Endothelial cell of umbilical vein (primary cell): ENCODE measurements at regions not wholly inside any gene's neighbourhood (a gene's known extent, or its start where the extent isn't known, plus 50 kb on each side); places are given as distances from the start of the nearest gene placed in this dataset.

ENCODE experiments used
- BruUV-seq: library from RNA; stranded (reverse); fragments of 400-500 nt; replicated peaks from 2 replicates; lab custom pipeline; 2021; lab: Mats Ljungman, UMichigan
- CTCF ChIA-PET: fragments of 300-600, 350-600 bp; sonication (Branson Sonifier 250); formaldehyde crosslinking; loops from one replicate; lab custom pipeline; 2021; ENCODE audit warnings: antibody characterized with exemption, inconsistent platforms; lab: Charles Lee
- POLR2A ChIA-PET: fragments of 300-600, 350-600 bp; sonication (Branson Sonifier 250); formaldehyde crosslinking; loops from one replicate; lab custom pipeline; 2021; ENCODE audit warnings: antibody characterized with exemption, inconsistent platforms; lab: Charles Lee
- DNase-seq: peaks from one replicate; pipeline ENCODE4 v3.0.0-alpha.2; 2011; ENCODE audit warnings: low read depth, low spot score
- FAIRE-seq: peaks from 2 replicates; lab custom pipeline; 2011; peaks lifted over from hg19 to GRCh38; lab: Jason Lieb, UNC
- H2AFZ ChIP-seq: 2 replicates; pipeline ENCODE4 v1.6.0; 2012; ENCODE audit warnings: low read depth, low read length, control low read depth, inconsistent platforms
- H3K27ac ChIP-seq: 2 replicates; pipeline ENCODE4 v1.5.1; 2011; ENCODE audit warnings: low read depth, mild to moderate bottlenecking, control low read depth, low read length, moderate library complexity; ENCODE audit not compliant: insufficient read depth
- H3K27me3 ChIP-seq, 2 experiments: 2 replicates each; pipeline versions ENCODE4 v1.6.0 to v1.6.1; 2011; ENCODE audit warnings: low read length in 2 of 2, mixed read lengths in 1 of 2; ENCODE audit not compliant: control insufficient read depth in 2 of 2, insufficient read depth in 2 of 2
- H3K36me3 ChIP-seq, 2 experiments: 2 replicates in 1 of 2; 3 replicates in 1 of 2; pipeline ENCODE4 v1.5.1; 2011; ENCODE audit warnings: low read length in 2 of 2, mild to moderate bottlenecking in 1 of 2, moderate library complexity in 1 of 2; ENCODE audit not compliant: control insufficient read depth in 2 of 2, insufficient read depth in 2 of 2; ENCODE audit errors: extremely low read depth in 1 of 2
- H3K4me1 ChIP-seq: 3 replicates; pipeline ENCODE4 v1.5.1; 2011; ENCODE audit warnings: mild to moderate bottlenecking, low read length; ENCODE audit not compliant: control insufficient read depth, insufficient read depth; ENCODE audit errors: extremely low read depth
- H3K4me2 ChIP-seq: 2 replicates; pipeline ENCODE4 v1.6.1; 2011; ENCODE audit warnings: low read length, control low read depth, mixed read lengths; ENCODE audit not compliant: insufficient read depth
- H3K4me3 ChIP-seq, 3 experiments: fragments of 200-600 bp in 1 of 3; sonication (generic), shearing (Covaris generic) in 1 of 3; replicated peaks in 1 of 3; 2 replicates each; pipeline ENCODE4 v1.5.1; 2011 to 2016; ENCODE audit warnings: control low read depth in 3 of 3, low read length in 3 of 3, mild to moderate bottlenecking in 2 of 3, inconsistent platforms in 1 of 3, low read depth in 1 of 3, moderate library complexity in 1 of 3; ENCODE audit not compliant: insufficient read depth in 1 of 3
- H3K79me2 ChIP-seq: 2 replicates; pipeline ENCODE4 v1.6.0; 2012; ENCODE audit warnings: low read length, inconsistent platforms; ENCODE audit not compliant: control insufficient read depth, insufficient read depth
- H3K9ac ChIP-seq: replicated peaks from 2 replicates; pipeline ENCODE3; 2011; ENCODE audit warnings: low read length, control low read depth; ENCODE audit not compliant: insufficient read depth; ENCODE audit errors: extremely low read depth
- H3K9me1 ChIP-seq: replicated peaks from 3 replicates; pipeline ENCODE4 v1.6.0; 2011; ENCODE audit warnings: mild to moderate bottlenecking, low read length; ENCODE audit not compliant: control insufficient read depth, insufficient read depth; ENCODE audit errors: extremely low read depth
- H3K9me3 ChIP-seq: replicated peaks from 2 replicates; pipeline ENCODE4 v1.5.1; 2012; ENCODE audit warnings: low read length, inconsistent platforms; ENCODE audit not compliant: control insufficient read depth, insufficient read depth
- H4K20me1 ChIP-seq: replicated peaks from 2 replicates; pipeline ENCODE3; 2011; ENCODE audit warnings: mild to moderate bottlenecking, low read length; ENCODE audit not compliant: control insufficient read depth, insufficient read depth; ENCODE audit errors: extremely low read depth
- CTCF ChIP-seq, 2 donors: IDR thresholded peaks; 1 replicate in 1 of 2; 2 replicates in 1 of 2; pipeline ENCODE4 v1.5.1; 2011; ENCODE audit warnings: low read length in 2 of 2, mild to moderate bottlenecking in 2 of 2, moderate library complexity in 2 of 2, control low read depth in 1 of 2, inconsistent platforms in 1 of 2, low read depth in 1 of 2; ENCODE audit not compliant: insufficient read depth in 1 of 2; ENCODE audit errors: extremely low read depth in 1 of 2
- EZH2 ChIP-seq: IDR thresholded peaks from 2 replicates; pipeline ENCODE4 v1.6.1; 2012; ENCODE audit warnings: borderline replicate concordance, low read depth, mild to moderate bottlenecking, moderate library complexity, low read length, inconsistent platforms; ENCODE audit not compliant: severe bottlenecking
- FOS ChIP-seq: IDR thresholded peaks from 2 replicates; pipeline ENCODE4 v1.6.1; 2011; ENCODE audit warnings: mild to moderate bottlenecking, low read length, moderate library complexity, borderline replicate concordance; ENCODE audit not compliant: insufficient read depth
- GATA2 ChIP-seq: IDR thresholded peaks from 2 replicates; pipeline ENCODE4 v1.7.0; 2011; ENCODE audit warnings: low read depth, mild to moderate bottlenecking, moderate library complexity, mixed read lengths, low read length; ENCODE audit not compliant: insufficient read length, insufficient read depth
- JUN ChIP-seq: IDR thresholded peaks from 2 replicates; pipeline ENCODE4 v1.6.1; 2011; ENCODE audit warnings: borderline replicate concordance, low read depth; ENCODE audit not compliant: insufficient read length, insufficient read depth
- MAX ChIP-seq: IDR thresholded peaks from 2 replicates; pipeline ENCODE4 v1.6.1; 2011; ENCODE audit not compliant: insufficient read depth, insufficient read length
- MYC ChIP-seq: IDR thresholded peaks from one replicate; pipeline ENCODE4 v1.6.1; 2011; ENCODE audit warnings: mild to moderate bottlenecking, low read depth, low read length
- POLR2A ChIP-seq: IDR thresholded peaks from 2 replicates; pipeline ENCODE4 v1.6.1; 2012; ENCODE audit warnings: low read depth, mild to moderate bottlenecking, control low read depth, low read length
- POLR2AphosphoS5 ChIP-seq: IDR thresholded peaks from 2 replicates; pipeline ENCODE4 v1.6.1; 2012; ENCODE audit warnings: low read depth, mild to moderate bottlenecking, control low read depth, low read length, moderate library complexity; ENCODE audit not compliant: insufficient read depth
- dilution Hi-C: fragments of 300-500 bp; cut with MboI; formaldehyde crosslinking; loops from one replicate; pipeline ENCODE4 v1.15.0; 2019; ENCODE audit warnings: low sequenced_read_pairs; ENCODE audit not compliant: extremely low pct_ligation_motif_present
- intact Hi-C: fragments of 100-400 bp; cut with micrococcal nuclease; formaldehyde crosslinking; loops from one replicate; pipeline ENCODE4 v1.10.0; 2022

- BruUV-seq: no TSS peak
- Histone ChIP-seq H4K20me1 (no peaks in the 10 kb centered on the region), H3K4me2 (no peak overlapping the region), H3K36me3 (no peaks in the 10 kb centered on the region), H3K27ac (no peak overlapping the region), H3K79me2 (no peaks in the 10 kb centered on the region), H3K9me3 (no peaks in the 10 kb centered on the region), H3K9ac (no peak overlapping the region), H2AFZ (no peak overlapping the region), H3K9me1 (no peaks in the 10 kb centered on the region), H3K27me3 (no peaks in the 10 kb centered on the region), H3K4me1 (no peaks in the 10 kb centered on the region), H3K4me3 (no peak overlapping the region)
- dilution Hi-C loops (no loop called here), intact Hi-C loops (no loop called here)
- ChIA-PET CTCF (no interaction called here), POLR2A (no interaction called here)
- DNase-seq (no peak), FAIRE-seq (no peak)
- no peak for TF ChIP-seq CTCF (IDR thresholded peaks at IDR 0.05; ENCODE audit: extremely low read depth in 1 of 2, insufficient read depth in 1 of 2, low read depth in 1 of 2, low read length in 2 of 2)
- TF ChIP-seq MAX: no peak
- TF ChIP-seq FOS: no peak
- no peak for TF ChIP-seq MYC
- TF ChIP-seq GATA2: no peak
- no peak for TF ChIP-seq JUN
- TF ChIP-seq EZH2: no peak
- TF ChIP-seq POLR2A: no peak
- no peak for TF ChIP-seq POLR2AphosphoS5
These were observed 131.3 kb upstream of the TWIST2 start for GRCh38 chr2:238716585-238716984.
